A549 (cell line): ENCODE measurements at regions not wholly inside any gene's neighbourhood (a gene's known extent, or its start where the extent isn't known, plus 50 kb on each side); places are given as distances from the start of the nearest gene placed in this dataset.

Source experiments
- BHLHE40 ChIP-seq: IDR thresholded peaks from 2 replicates; pipeline ENCODE4 v1.6.1; 2012; ENCODE audit warnings: low read depth, low read length, inconsistent platforms
- CEBPB ChIP-seq, 2 experiments: fragments of >200 bp in 1 of 2; sonication (Bioruptor Twin) in 1 of 2; formaldehyde crosslinking in 1 of 2; IDR thresholded peaks; 2 replicates each; pipeline ENCODE4 v1.6.1; 2012 to 2016
- CTCF ChIP-seq: fragments of >200 bp; sonication (Bioruptor Twin); formaldehyde crosslinking; IDR thresholded peaks from 3 replicates; pipeline ENCODE4 v1.5.1; 2016
- KDM1A ChIP-seq: fragments of 200-600 bp; sonication (generic); IDR thresholded peaks from 2 replicates; pipeline ENCODE4 v1.6.1; 2016; ENCODE audit warnings: low read depth, mild to moderate bottlenecking
- MYC ChIP-seq: IDR thresholded peaks from 2 replicates; pipeline ENCODE4 v1.6.1; 2012; ENCODE audit warnings: mild to moderate bottlenecking, inconsistent platforms, low read length, improper control_type of control experiment, borderline replicate concordance
- POLR2A ChIP-seq: IDR thresholded peaks from 2 replicates; pipeline ENCODE4 v1.6.1; 2012; ENCODE audit warnings: mild to moderate bottlenecking, low read length
- RAD21 ChIP-seq, 2 experiments: fragments of >200 bp in 1 of 2; sonication (Bioruptor Twin) in 1 of 2; formaldehyde crosslinking in 1 of 2; IDR thresholded peaks in 1 of 2; conservative IDR thresholded peaks in 1 of 2; 2 replicates in 1 of 2; 3 replicates in 1 of 2; pipeline ENCODE4 v1.6.1; 2012 to 2018; ENCODE audit warnings: inconsistent platforms in 1 of 2
- RCOR1 ChIP-seq: fragments of 150-350 bp; IDR thresholded peaks from 2 replicates; pipeline ENCODE4 v1.6.1; 2014; ENCODE audit warnings: antibody characterized with exemption, low read length, low read depth
- REST ChIP-seq: fragments of 200-600 bp; sonication (generic); IDR thresholded peaks from 2 replicates; pipeline ENCODE4 v1.6.1; 2016; ENCODE audit warnings: antibody characterized with exemption, mild to moderate bottlenecking, moderate library complexity
- RFX5 ChIP-seq: fragments of 450-650 bp; IDR thresholded peaks from 2 replicates; pipeline ENCODE4 v1.7.1; 2014; ENCODE audit warnings: antibody characterized with exemption, mild to moderate bottlenecking, moderate library complexity
- SMC3 ChIP-seq: fragments of >200 bp; sonication (Bioruptor Twin); formaldehyde crosslinking; IDR thresholded peaks from 3 replicates; pipeline ENCODE4 v1.6.1; 2018; ENCODE audit warnings: inconsistent platforms

- no peak for TF ChIP-seq RAD21 (conservative IDR thresholded peaks at IDR 0.05 in 1 of 2, IDR thresholded peaks at IDR 0.05 in 1 of 2)
- TF ChIP-seq RFX5: no peak
- TF ChIP-seq BHLHE40: no peak
- no peak for TF ChIP-seq CTCF
- TF ChIP-seq RCOR1: no peak
- no peak for TF ChIP-seq POLR2A
- TF ChIP-seq SMC3: no peak
- no peak for TF ChIP-seq REST
- no peak for TF ChIP-seq CEBPB (IDR thresholded peaks at IDR 0.05)
- no peak for TF ChIP-seq MYC
- no peak for TF ChIP-seq KDM1A
Observed at GRCh38 chr4:59409647-59410046, 1790.5 kb upstream of the ADGRL3 start.
